NCI-H748 (cell line): ENCODE measurements at regions not wholly inside any gene's neighbourhood (a gene's known extent, or its start where the extent isn't known, plus 50 kb on each side); places are given as distances from the start of the nearest gene placed in this dataset.
A peak's percentile ranks its signal among the peaks of the same experiment; 100 is the strongest.

Source experiments
- DNase-seq: peaks from one replicate; lab custom pipeline; 2025; ENCODE audit not compliant: unreplicated experiment; lab: John Stamatoyannopoulos, UW

- DNase-seq = no peak
These were observed 250.7 kb downstream of the TBC1D4 start for GRCh38 chr13:75231235-75231634.

DNA sequence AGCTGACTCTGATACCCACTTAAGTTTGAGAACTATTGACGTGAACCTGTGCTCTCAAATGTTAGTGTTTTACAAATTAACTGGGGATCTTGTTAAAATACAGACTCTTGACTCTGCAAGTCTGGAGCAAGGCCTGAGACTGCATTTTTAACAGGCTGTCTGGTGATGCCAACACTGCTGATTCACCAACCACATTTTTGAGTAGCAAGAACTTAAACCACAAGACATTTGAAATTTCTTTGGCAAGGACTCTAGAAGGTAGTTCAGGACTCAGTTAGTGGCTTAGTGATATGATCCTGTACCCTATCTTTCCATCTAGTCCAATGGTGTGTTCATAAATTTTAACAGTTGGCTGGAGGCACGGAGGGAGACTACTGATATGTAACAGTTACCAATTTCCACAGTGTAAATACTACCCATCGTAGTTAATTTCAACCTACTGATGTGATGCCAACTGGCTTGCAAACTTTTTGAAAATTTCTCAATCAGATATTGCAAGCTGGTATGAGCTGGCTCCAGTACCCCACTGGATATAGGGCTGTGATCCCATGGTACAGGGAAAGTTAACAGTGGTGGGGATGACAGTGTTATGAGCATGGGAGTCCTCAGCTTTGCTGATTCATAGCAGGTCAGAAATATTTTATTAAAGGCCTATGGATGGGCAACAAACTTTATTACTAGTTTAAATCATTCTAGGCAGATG is 255.1 kb downstream of the TBC1D4 start:
- DNase-seq = no peak

- peak; percentile 16 for DNase-seq
These were observed 255.9 kb downstream of the TBC1D4 start for GRCh38 chr13:75226092-75226491.

GRCh38 chr13:75225288-75226032 is 256.5 kb downstream of the TBC1D4 start:
- DNase-seq = no peak

- DNase-seq = no peak
These were observed 257.8 kb downstream of the TBC1D4 start for GRCh38 chr13:75224053-75224742.

- DNase-seq = no peak
These were observed 259.9 kb downstream of the TBC1D4 start for GRCh38 chr13:75222031-75222430.

GRCh38 chr13:75220861-75221260 is 261.1 kb downstream of the TBC1D4 start:
- DNase-seq = no peak

DNA sequence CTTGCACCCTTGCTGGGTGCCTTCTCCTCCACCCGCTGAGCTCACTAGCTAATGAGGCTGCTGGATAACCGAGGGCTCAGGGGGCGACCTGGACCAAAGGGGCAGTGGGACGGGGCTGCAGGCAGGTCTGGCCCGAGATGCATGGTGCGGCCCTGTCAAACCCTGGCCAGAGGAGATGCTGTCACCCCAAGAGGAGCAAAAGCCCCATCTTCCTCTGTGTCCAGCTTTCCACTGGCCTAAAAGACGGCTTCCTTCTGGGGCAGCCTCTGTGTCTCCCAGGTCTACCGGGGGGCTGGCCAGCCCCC is 261.8 kb downstream of the TBC1D4 start:
- no peak for DNase-seq

DNA sequence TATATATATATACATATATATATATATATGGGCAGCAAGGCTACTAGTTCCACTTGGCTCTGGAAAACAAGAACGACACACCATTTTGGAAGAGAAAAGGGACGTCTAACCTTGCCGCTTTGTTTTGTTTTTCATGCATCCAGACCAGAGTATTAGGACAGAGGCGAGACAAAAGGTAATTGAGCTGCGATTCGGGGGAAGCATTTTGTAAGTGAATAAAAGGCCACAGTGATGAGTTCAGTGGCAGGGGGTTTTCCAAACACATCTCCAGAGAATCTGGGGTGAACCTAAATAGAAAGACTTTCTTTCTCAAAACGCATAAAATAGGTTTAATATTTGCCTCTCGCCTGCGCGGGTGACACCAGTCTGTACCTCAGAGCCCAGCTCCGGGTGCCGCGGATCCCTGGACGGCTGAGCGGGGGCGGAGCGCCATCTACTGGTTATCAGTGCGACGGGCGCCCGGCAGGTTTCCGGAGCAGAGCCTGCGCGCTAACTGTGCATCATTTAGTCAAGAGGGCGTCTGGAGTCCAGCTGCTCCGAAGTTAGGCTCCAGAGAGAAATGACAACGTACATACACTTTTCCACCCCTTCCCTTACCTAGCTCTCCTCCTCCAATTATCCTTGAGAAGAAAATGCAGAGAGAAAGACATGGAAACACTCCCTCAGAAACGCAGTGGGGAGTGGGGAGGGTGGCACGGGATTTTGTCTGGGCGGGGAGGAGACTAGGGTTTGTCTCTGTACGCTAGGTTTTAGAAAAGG is 262.3 kb downstream of the TBC1D4 start:
- peak; percentile 80 for DNase-seq

GRCh38 chr13:75217949-75218348 is 264.0 kb downstream of the TBC1D4 start:
- no peak for DNase-seq

- DNase-seq = no peak
These were observed 265.9 kb downstream of the TBC1D4 start for GRCh38 chr13:75216038-75216437.

- DNase-seq = no peak
These were observed 267.1 kb downstream of the TBC1D4 start for GRCh38 chr13:75214846-75215245.

DNA sequence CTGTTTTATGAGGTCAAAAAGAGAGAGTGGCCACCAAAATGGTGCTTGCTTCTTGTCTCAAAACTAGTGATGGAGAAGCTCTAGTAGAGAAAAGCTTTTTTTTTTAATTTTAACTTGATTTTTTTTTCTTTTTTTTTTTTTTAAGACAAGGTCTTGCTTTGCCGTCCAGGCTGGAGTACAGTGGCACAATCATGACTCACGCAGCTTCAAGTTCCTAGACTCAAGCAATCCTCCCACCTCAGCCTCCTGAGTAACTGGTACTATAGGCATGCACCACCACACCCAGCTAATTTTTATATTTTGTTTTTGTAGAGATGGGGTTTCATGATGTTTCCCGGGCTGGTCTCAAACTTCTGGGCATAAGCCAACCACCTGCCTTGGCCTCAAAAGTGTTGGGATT is 279.0 kb downstream of the TBC1D4 start:
- DNase-seq = no peak

- no peak for DNase-seq
These were observed 284.2 kb downstream of the TBC1D4 start for GRCh38 chr13:75197803-75198202.

- DNase-seq = no peak
These were observed 285.7 kb downstream of the TBC1D4 start for GRCh38 chr13:75196147-75196837.

- no peak for DNase-seq
These were observed 286.3 kb downstream of the TBC1D4 start for GRCh38 chr13:75195495-75196146.

DNA sequence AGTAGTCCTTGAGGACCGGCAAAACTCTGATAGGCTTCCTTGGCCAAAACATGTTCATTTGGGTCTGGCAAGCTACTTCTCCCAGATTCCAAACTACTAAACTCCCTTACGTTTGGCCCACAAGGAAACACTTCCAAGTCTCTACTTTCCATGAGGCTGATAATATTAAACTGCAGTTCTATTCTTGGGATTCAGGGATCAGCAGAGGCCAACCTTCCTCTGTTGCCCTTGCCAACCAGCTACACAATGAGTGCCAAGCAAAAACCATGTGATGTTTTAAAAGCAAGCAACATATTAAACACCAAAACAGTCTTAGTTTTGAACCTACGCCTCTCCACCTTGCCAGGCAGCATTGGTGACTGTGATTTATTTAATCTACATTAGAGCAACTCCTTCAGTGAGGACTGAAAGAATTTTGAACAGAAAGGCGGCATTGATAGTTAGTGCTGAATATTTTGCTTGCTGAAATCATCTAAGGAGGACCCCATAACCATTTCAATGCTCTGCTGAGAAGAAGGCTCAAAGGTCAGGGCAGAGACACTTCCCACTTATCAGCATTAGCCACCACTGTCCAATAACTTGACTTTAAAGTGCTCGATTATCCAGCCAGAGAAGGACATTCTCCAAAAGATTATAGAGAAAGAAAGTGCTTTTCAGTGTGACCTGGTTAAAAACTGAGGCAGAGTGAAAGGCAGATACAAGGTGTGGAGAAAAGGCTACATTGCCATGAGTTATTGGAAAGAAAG is 287.1 kb downstream of the TBC1D4 start:
- no peak for DNase-seq

- DNase-seq = no peak
These were observed 295.6 kb downstream of the TBC1D4 start for GRCh38 chr13:75186379-75186778.

DNA sequence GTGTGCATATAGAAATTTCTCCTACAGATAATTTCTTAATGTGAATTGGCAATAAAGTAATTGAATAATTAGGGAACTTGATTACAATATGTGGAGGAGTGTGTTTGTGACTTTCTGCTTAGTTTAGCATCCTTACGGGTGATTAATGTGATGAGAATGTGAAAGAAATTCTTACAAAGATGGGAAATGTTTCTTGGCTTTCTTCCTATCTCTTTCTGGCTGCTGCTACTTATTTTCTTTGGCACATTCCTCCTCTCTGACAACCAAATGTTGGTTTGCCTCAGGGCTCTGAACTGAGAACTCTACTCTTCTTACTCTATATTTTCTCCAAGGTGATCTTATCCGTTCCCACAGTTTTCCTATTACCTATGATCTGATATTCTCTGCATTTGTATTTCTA is 300.1 kb downstream of the TBC1D4 start:
- no peak for DNase-seq
